GF-D8 (cell line): ENCODE measurements at regions not wholly inside any gene's neighbourhood (a gene's known extent, or its start where the extent isn't known, plus 50 kb on each side); places are given as distances from the start of the nearest gene placed in this dataset.

Experiments used
- DNase-seq: peaks from one replicate; lab custom pipeline; 2025; lab: John Stamatoyannopoulos, UW

GRCh38 chr16:54628796-54629625 is 301.7 kb upstream of the IRX5 start:
- no peak for DNase-seq

DNA sequence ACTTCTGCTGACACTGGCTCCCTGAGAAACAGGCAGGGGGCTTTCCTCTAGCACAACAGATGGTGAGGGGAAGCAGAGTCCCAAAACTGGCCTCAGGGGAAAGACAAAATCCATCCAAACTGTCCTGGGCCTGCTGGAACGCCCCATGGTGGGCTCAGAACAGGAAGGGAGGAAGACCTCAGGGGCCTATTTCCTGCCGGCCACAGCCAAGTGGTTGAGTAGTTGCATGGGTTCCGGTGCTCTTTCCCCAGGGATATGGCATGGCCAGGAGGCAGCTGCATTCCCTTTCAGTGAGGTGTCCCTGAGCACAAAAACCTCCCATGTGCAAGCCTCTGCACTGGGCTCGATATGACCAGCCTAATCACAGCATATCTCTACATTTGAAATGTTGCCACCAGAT is 303.0 kb upstream of the IRX5 start:
- no peak for DNase-seq

DNA sequence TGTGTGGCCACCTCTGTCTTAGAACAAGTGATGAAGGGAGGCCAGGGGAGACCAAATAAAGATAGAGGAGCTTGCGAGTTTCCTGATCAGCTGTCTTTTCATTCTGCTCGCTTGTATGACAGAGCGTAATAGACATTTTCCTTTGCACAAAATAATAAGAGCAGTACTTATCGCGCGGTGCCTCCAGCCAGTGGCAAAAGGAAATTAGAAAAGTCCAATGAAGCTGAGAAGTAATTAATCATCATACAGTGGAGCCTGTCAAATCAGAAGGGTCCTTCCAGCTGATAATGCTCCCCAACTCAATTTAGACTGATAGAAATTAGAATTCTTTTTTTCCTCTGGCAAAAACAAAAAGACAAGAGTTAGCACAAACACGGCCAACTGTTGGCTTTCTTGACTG is 307.0 kb upstream of the IRX5 start:
- DNase-seq, result no peak

DNA sequence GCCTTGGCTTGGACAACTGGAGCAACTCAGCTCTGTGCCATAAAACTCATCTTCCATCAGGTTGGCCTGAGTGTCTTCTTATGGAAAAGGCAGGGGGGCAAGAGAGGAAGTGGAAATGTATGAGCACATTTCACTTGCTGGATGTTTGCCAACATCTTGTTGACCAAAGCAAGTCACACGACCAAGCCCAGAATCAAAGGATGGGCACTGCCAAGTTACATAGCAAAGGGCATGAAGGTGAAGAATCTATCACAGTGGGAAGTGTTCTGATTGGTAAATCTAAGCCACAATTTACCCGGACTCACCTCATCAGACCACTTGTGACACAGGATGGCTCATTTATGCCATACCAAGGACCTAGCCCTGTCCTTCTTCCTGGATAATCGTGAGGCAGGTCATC is 310.5 kb upstream of the IRX5 start:
- no peak for DNase-seq

DNA sequence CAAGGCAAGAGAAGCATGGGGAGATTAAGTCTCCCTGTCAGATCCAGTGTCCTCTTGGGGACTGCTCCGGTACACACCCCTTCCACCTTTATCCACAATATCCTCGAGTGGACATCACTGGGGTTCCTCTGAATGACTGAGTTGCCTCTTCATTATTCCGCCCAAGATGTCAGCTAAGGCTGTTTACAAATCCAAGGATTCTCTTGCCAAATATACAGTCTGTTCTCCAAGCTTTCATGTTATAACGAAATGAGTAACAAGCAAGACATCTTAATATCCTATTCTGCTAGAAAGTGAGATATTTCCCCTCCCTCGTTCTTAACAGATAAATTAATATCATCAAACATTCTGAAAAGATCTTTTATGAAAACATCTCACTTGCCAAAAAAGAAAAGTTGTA is 314.1 kb upstream of the IRX5 start:
- DNase-seq, result no peak

GRCh38 chr16:54605536-54606066 is 319.0 kb upstream of the IRX3 start:
- no peak for DNase-seq

- no peak for DNase-seq
These were observed 316.1 kb upstream of the IRX3 start for GRCh38 chr16:54602666-54603065.

GRCh38 chr16:54597222-54597621 is 310.6 kb upstream of the IRX3 start:
- no peak for DNase-seq

GRCh38 chr16:54595621-54596020 is 309.0 kb upstream of the IRX3 start:
- DNase-seq, result no peak

- no peak for DNase-seq
These were observed 308.2 kb upstream of the IRX3 start for GRCh38 chr16:54594601-54595391.

DNA sequence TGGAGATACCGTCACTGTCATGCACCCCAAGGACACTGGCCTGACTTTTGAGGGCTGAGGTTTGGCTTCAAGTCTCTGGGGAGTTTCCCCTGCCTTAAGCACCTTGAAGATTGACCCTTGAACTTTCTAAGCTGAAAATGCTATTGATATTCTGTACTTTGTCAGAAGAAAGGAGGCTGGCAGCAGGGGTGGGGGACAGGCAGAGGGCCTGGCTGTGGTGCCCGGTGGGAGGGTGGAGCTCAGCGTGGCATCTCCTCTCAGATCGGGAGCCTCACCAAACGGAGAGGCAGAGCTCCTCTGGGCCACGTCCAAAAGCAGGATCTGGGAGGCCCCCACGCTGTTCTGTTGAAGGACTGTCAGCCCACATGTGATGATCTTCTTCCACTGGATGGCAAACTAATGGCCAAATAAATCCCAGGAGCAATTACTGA is 305.2 kb upstream of the IRX3 start:
- no peak for DNase-seq

- no peak for DNase-seq
These were observed 304.2 kb upstream of the IRX3 start for GRCh38 chr16:54590836-54591235.

GRCh38 chr16:54589326-54589725 is 302.7 kb upstream of the IRX3 start:
- DNase-seq, result no peak

- no peak for DNase-seq
These were observed 301.4 kb upstream of the IRX3 start for GRCh38 chr16:54588026-54588425.

GRCh38 chr16:54587176-54587515 is 300.6 kb upstream of the IRX3 start:
- DNase-seq, result no peak

DNA sequence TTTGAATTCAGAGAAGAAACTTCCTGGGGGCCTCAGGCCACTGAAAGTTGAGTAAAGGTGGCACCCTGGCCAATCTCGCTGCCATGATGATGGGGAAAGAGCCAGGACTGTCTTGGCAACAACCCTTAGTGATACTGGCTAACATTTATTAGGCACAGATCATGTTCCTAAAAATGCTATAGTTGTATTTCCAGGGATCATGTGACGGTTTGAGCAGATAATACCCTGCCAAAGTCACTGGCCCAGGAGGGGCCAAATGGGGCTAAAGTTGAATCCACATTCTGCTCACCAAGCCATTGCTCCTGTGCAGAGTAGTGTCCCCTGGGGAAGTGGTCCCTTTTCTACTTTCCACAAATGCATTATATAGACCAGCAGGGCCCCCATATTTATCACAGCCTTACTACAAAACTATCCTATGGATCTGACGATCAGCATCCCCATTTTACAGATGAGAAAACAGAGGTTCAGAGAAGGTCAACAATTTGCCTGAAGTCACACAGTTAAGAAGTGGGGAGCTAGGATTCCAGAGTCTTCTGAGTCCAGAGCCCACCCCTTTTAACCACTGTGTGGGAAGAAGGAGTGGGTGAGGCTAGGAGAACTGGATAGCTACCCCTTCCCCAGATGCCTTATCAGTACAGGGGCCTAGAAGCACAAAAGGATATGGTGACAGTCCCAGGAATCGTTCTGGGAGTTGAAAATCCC is 300.0 kb upstream of the IRX3 start:
- no peak for DNase-seq

GRCh38 chr16:54585998-54586340 is 299.4 kb upstream of the IRX3 start:
- no peak for DNase-seq

GRCh38 chr16:54585094-54585997 is 298.8 kb upstream of the IRX3 start:
- no peak for DNase-seq

DNA sequence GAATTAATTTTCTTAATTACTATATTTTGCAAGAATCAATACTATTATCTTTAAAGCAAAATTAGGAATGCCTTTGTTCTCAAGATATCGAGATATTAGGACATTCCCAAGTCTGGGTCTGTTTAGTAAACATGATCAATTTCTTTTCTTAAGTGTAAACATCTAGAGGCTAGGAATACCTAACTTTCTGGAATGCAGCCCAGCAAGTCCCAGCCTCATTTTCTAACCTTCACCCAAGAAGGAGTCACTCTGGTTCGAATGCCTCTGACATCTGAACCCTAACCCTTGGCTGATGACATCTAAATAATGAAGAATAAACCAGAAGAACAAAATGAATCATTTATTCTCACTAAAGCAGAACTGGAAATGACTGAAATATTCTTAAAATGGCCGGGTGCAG is 297.5 kb upstream of the IRX3 start:
- no peak for DNase-seq

DNA sequence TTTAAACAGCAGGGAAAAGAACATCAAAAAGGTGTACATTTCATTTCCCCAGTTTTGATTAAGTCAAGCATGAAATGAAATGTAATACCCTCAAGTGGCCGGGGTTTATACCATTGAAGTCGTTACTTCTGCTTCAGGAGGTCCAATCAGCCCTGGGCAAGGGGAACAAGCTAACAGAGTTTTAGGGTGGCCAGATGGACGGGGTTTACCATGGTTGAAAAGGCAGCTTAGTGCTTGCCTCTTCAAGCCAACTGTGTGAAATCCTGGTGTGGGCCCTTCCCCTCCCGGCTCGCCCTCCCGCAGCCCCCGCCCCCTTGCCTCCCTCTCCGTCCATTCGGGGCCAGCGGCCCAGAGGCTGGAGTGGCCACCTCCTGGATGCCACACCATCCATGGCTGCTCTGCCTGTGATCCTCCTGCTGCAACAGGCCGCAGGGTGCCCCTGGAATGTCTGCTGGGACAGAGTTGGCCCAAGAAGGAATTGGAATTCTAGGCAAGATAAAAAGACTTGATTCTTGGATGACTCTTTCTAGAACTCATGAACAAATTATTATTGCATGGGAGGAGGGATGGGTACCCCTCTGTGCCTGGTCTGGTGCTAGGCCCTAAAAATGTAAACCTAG is 296.2 kb upstream of the IRX3 start:
- no peak for DNase-seq

- DNase-seq, result no peak
These were observed 292.6 kb upstream of the IRX3 start for GRCh38 chr16:54579106-54579728.
